Body of pancreas (tissue), 4 donors: ENCODE measurements at regions not wholly inside any gene's neighbourhood (a gene's known extent, or its start where the extent isn't known, plus 50 kb on each side); places are given as distances from the start of the nearest gene placed in this dataset.

Experiments
- ATAC-seq: fragments of 150-250 bp; one replicate; pipeline ENCODE4 v1.9.1; 2016
- DNase-seq, 4 donors: peaks; one replicate each; pipeline ENCODE4 v3.0.0-alpha.2; 2019
- H3K27ac ChIP-seq, 4 donors: fragments of 200-600 bp; sonication (generic); 1 replicate in 3 of 4; 2 replicates in 1 of 4; pipeline versions ENCODE4 v1.5.1 to v1.6.1; 2016 to 2019; ENCODE audit warnings: mild to moderate bottlenecking in 1 of 4, mixed read lengths in 1 of 4, moderate library complexity in 1 of 4
- H3K27me3 ChIP-seq, 2 donors: fragments of 200-600 bp; sonication (generic); one replicate each; pipeline ENCODE4 v1.6.0; 2016; ENCODE audit warnings: mild to moderate bottlenecking in 1 of 2
- H3K36me3 ChIP-seq, 2 donors: fragments of 200-600 bp; sonication (generic); replicated peaks in 1 of 2; 2 replicates each; pipeline ENCODE4 v1.5.1; 2016; ENCODE audit warnings: low read depth in 2 of 2; ENCODE audit not compliant: insufficient read depth in 1 of 2
- H3K4me1 ChIP-seq: fragments of 200-600 bp; sonication (generic); one replicate; pipeline ENCODE4 v1.6.0; 2016
- H3K4me3 ChIP-seq, 2 donors: fragments of 200-600 bp; sonication (generic); 1 replicate in 1 of 2; 2 replicates in 1 of 2; pipeline ENCODE4 v1.5.1; 2016 to 2019
- H3K9me3 ChIP-seq, 3 donors: fragments of 200-600 bp; sonication (generic); 1 replicate in 2 of 3; 2 replicates in 1 of 3; pipeline ENCODE4 v1.5.1; 2016
- POLR2A ChIP-seq, 3 donors: fragments of 450-650 bp; IDR thresholded peaks; one replicate each; pipeline ENCODE4 v1.6.1; 2016; ENCODE audit warnings: antibody characterized with exemption in 3 of 3, mild to moderate bottlenecking in 2 of 3
- WGBS, 2 donors: methylation state at CpG; one replicate each; pipeline ENCODE4 v1.1.5; 2017; 5-methylcytosine and 5-hydroxymethylcytosine counted together
- intact Hi-C: fragments of 100-400 bp; cut with DNase I; formaldehyde crosslinking; loops from one replicate; pipeline ENCODE4 v1.15.1; 2023
- TF ChIP-seq, protein P1 (sequence below), 7 experiments: fragments of 450-650 bp in 4 of 7; fragments of 200-600 bp in 3 of 7; sonication (generic) in 3 of 7; IDR thresholded peaks; one replicate each; pipeline ENCODE4 v1.5.1; 2016 to 2019; ENCODE audit warnings: antibody characterized with exemption in 7 of 7

GRCh38 chr12:127942981-127943380 lies 324.0 kb upstream of the TMEM132C start:
- ATAC-seq, result no peak
- H3K4me3 ChIP-seq, result no peak overlapping the region
- H3K4me1 ChIP-seq, result no peaks in the 10 kb centered on the region
- H3K9me3 ChIP-seq, result no peaks in the 10 kb centered on the region
- H3K36me3 ChIP-seq, result no peaks in the 10 kb centered on the region
- WGBS, 2 donors, result 67 to 71% methylated on average over 3 of the region's 3 CpGs
- no peak overlapping the region for H3K27ac ChIP-seq
- no peak for DNase-seq
- no peaks in the 10 kb centered on the region for H3K27me3 ChIP-seq
- TF ChIP-seq, protein P1, sequence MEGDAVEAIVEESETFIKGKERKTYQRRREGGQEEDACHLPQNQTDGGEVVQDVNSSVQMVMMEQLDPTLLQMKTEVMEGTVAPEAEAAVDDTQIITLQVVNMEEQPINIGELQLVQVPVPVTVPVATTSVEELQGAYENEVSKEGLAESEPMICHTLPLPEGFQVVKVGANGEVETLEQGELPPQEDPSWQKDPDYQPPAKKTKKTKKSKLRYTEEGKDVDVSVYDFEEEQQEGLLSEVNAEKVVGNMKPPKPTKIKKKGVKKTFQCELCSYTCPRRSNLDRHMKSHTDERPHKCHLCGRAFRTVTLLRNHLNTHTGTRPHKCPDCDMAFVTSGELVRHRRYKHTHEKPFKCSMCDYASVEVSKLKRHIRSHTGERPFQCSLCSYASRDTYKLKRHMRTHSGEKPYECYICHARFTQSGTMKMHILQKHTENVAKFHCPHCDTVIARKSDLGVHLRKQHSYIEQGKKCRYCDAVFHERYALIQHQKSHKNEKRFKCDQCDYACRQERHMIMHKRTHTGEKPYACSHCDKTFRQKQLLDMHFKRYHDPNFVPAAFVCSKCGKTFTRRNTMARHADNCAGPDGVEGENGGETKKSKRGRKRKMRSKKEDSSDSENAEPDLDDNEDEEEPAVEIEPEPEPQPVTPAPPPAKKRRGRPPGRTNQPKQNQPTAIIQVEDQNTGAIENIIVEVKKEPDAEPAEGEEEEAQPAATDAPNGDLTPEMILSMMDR (IDR thresholded peaks at IDR 0.05), result no peak
- TF ChIP-seq POLR2A (IDR thresholded peaks at IDR 0.05), result no peak
- intact Hi-C loops, result no loop called here

DNA sequence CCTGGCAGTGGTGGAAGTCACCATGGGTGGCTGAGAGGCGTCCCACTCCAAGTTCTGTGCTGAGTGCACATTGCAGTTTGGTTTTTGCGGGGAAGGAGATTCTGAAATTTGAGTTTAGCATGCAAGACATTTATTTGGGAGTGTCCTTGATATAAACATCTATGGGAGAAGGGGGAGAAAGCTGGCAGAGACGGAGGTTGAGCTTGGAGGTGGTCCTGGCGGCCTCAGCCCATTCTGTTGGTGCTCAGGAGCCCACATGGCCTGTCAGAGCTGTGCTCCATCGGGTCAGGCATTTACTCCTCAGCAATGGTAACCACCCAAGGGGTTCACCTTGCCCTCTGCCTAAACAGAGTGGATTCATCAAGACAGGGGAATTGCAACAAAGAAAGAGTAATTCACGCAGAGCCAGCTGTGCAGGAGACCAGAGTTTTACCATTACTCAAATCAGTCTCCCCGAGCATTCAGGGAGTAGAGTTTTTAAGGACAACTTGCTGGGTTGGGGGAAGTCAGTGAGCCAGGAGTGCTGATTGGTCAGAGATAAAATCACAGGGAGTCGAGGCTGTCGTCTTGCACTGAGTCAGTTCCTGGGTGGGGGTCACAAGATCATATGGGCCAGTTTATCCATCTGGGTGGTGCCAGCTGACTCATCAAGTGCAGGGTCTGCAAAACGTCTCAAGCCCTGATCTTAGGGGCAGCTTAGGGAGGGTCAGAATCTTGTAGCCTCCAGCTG lies 323.3 kb upstream of the TMEM132C start:
- Histone ChIP-seq H3K4me1 (no peaks in the 10 kb centered on the region), H3K9me3 (no peaks in the 10 kb centered on the region), H3K36me3 (no peaks in the 10 kb centered on the region), H3K27ac (no peak overlapping the region), H3K4me3 (no peak overlapping the region), H3K27me3 (no peaks in the 10 kb centered on the region)
- ATAC-seq, result no peak
- intact Hi-C loops, result no loop called here
- WGBS, 2 donors, result 46 to 49% methylated on average over 10 of the region's 10 CpGs
- TF ChIP-seq, protein P1 (IDR thresholded peaks at IDR 0.05), result no peak
- TF ChIP-seq POLR2A (IDR thresholded peaks at IDR 0.05), result no peak
- DNase-seq, result no peak

DNA sequence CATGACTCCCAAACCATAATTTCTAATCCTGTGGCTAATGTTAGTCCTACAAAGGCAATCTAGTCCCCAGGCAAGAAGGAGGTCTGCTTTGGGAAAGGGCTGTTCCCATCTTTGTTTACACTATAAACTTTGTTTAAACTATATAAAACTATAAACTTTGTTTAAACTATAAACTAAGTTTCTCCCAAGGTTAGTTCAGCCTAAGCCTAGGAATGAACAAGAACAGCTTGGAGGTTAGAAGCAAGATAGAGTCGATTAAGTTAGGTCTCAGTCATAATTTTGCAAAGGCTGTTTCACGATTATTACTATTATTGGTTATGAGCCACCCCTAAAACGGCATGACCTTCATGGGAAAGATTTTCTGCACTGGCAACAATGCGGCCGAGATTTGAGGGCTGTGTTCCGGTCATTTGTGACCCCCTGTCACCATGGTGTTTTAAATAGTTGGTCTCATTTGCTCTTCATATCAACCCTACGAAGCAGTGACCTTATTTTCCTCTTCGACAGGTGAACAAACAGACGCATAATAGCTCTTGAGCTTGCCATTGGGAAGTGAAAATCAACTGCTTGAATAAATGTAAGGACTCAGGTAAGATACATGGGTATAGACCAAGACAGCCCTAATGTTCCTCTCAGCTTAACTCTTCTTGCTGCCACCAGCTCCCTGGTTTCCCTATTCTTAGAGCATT lies 322.6 kb upstream of the TMEM132C start:
- Histone ChIP-seq H3K4me3 (no peak overlapping the region), H3K27me3 (no peaks in the 10 kb centered on the region), H3K9me3 (no peaks in the 10 kb centered on the region), H3K4me1 (no peaks in the 10 kb centered on the region), H3K36me3 (no peaks in the 10 kb centered on the region), H3K27ac (no peak overlapping the region)
- TF ChIP-seq POLR2A (IDR thresholded peaks at IDR 0.05), result no peak
- TF ChIP-seq, protein P1 (IDR thresholded peaks at IDR 0.05), result no peak
- DNase-seq, result no peak
- intact Hi-C loops, result no loop called here
- WGBS, 2 donors, result 49 to 51% methylated on average over 9 of the region's 9 CpGs
- no peak for ATAC-seq

DNA sequence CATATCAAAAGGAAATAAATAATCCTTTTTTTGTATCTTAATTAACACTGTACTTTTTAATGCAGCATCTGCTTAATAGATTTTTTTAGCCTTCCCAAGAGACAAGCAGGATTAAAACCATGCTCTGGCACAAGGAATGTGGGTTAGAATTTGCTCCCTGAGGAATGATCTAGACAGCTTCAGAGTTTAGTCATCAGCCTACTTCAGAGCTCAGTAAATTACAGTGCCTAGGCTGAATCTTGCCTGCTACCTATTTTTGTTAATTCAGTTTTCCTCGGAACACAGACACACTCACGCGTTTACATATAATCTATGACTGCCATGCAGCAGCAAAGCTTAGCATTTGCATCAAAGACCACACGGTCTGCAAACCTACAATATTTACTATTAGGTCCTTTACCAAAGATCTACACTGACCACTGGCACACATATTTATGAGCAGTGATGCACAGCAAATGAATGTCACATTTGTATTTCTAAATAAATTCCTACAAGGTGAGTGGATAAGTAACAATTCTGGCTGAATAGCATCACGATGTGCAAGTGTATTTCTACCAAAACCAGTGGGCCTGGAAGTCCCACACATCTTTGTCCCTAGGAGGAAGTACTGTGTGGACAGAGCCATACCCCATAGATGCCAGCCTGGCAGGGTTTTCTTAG lies 309.8 kb upstream of the TMEM132C start:
- ATAC-seq (no peak), DNase-seq (no peak)
- Histone ChIP-seq H3K9me3 (no peaks in the 10 kb centered on the region), H3K27me3 (no peaks in the 10 kb centered on the region), H3K4me3 (no peak overlapping the region), H3K36me3 (no peaks in the 10 kb centered on the region), H3K4me1 (no peaks in the 10 kb centered on the region), H3K27ac (no peak overlapping the region)
- TF ChIP-seq, protein P1 (IDR thresholded peaks at IDR 0.05), result no peak
- WGBS, 2 donors, result 75% methylated on average over 5 of the region's 5 CpGs
- intact Hi-C loops, result no loop called here
